Keratinocyte (primary cell): ENCODE measurements at regions not wholly inside any gene's neighbourhood (a gene's known extent, or its start where the extent isn't known, plus 50 kb on each side); places are given as distances from the start of the nearest gene placed in this dataset.
"Not testable (repeated sequence)": the region's sequence is repeated elsewhere in the genome, so short reads cannot be mapped to it uniquely, and the experiment has no call there.

Experiments used
- CTCF ChIP-seq, 3 experiments: IDR thresholded peaks in 1 of 3; conservative IDR thresholded peaks in 1 of 3; optimal IDR thresholded peaks in 1 of 3; 2 replicates in 2 of 3; 3 replicates in 1 of 3; pipeline versions ENCODE3 to v1.5.1; 2011; ENCODE audit warnings: low read length in 3 of 3, mild to moderate bottlenecking in 3 of 3, moderate library complexity in 2 of 3, control low read depth in 1 of 3, inconsistent platforms in 1 of 3; ENCODE audit not compliant: insufficient read depth in 2 of 3; ENCODE audit errors: extremely low read depth in 1 of 3
- EZH2 ChIP-seq: IDR thresholded peaks from one replicate; pipeline ENCODE4 v1.6.1; 2012; ENCODE audit warnings: inconsistent platforms, mild to moderate bottlenecking, low read length, moderate library complexity

GRCh38 chr7:67358316-67358715 is 361.7 kb downstream of the TYW1 start:
- TF ChIP-seq CTCF (optimal IDR thresholded peaks at IDR 0.05 in 1 of 3, IDR thresholded peaks at IDR 0.05 in 1 of 3, conservative IDR thresholded peaks at IDR 0.05 in 1 of 3; ENCODE audit: extremely low read depth in 1 of 3, insufficient read depth in 2 of 3, low read length in 3 of 3); EZH2: not testable (repeated sequence)
